HG02759 (cell line): ENCODE measurements at regions not wholly inside any gene's neighbourhood (a gene's known extent, or its start where the extent isn't known, plus 50 kb on each side); places are given as distances from the start of the nearest gene placed in this dataset.
"Not testable (repeated sequence)": the region's sequence is repeated elsewhere in the genome, so short reads cannot be mapped to it uniquely, and the experiment has no call there.

Source experiments
- ATAC-seq: cut with Tn5 transposase; IDR thresholded peaks from one replicate; pipeline ENCODE4 v1.9.1; 2021; ENCODE audit warnings: mild to moderate bottlenecking, moderate library complexity; ENCODE audit not compliant: unreplicated experiment

- ATAC-seq = no peak
These were observed 189.1 kb upstream of the DTNA start for GRCh38 chr18:34521040-34521439.

GRCh38 chr18:34522603-34523002 is 187.5 kb upstream of the DTNA start:
- ATAC-seq = no peak

- no peak for ATAC-seq
These were observed 184.9 kb upstream of the DTNA start for GRCh38 chr18:34525244-34525643.

GRCh38 chr18:34528177-34528576 is 181.9 kb upstream of the DTNA start:
- no peak for ATAC-seq

GRCh38 chr18:34529358-34530335 is 180.5 kb upstream of the DTNA start:
- ATAC-seq = no peak

- ATAC-seq = no peak
These were observed 179.0 kb upstream of the DTNA start for GRCh38 chr18:34531110-34531509.

- not testable (repeated sequence) for ATAC-seq
These were observed 175.5 kb upstream of the DTNA start for GRCh38 chr18:34534642-34535041.

GRCh38 chr18:34540897-34541296 is 169.2 kb upstream of the DTNA start:
- no peak for ATAC-seq

GRCh38 chr18:34542625-34543024 is 167.5 kb upstream of the DTNA start:
- ATAC-seq = no peak

GRCh38 chr18:34543356-34543755 is 166.7 kb upstream of the DTNA start:
- no peak for ATAC-seq

GRCh38 chr18:34543945-34544344 is 166.2 kb upstream of the DTNA start:
- no peak for ATAC-seq

- no peak for ATAC-seq
These were observed 165.2 kb upstream of the DTNA start for GRCh38 chr18:34544930-34545329.

GRCh38 chr18:34548120-34548972 is 161.8 kb upstream of the DTNA start:
- ATAC-seq = no peak

- ATAC-seq = no peak
These were observed 161.2 kb upstream of the DTNA start for GRCh38 chr18:34548973-34549294.

- ATAC-seq = no peak
These were observed 160.7 kb upstream of the DTNA start for GRCh38 chr18:34549367-34549766.

- ATAC-seq = no peak
These were observed 159.9 kb upstream of the DTNA start for GRCh38 chr18:34550156-34550555.

- no peak for ATAC-seq
These were observed 159.2 kb upstream of the DTNA start for GRCh38 chr18:34550902-34551301.

- ATAC-seq = no peak
These were observed 158.3 kb upstream of the DTNA start for GRCh38 chr18:34551824-34552223.

- no peak for ATAC-seq
These were observed 147.7 kb upstream of the DTNA start for GRCh38 chr18:34562252-34562870.

- ATAC-seq = no peak
These were observed 142.2 kb upstream of the DTNA start for GRCh38 chr18:34567857-34568256.

- ATAC-seq = no peak
These were observed 133.5 kb upstream of the DTNA start for GRCh38 chr18:34576622-34577021.
